ENCODE measurements at regions not wholly inside any gene's neighbourhood (a gene's known extent, or its start where the extent isn't known, plus 50 kb on each side); places are given as distances from the start of the nearest gene placed in this dataset.
A peak's percentile ranks its signal among the peaks of the same experiment; 100 is the strongest.

DNA sequence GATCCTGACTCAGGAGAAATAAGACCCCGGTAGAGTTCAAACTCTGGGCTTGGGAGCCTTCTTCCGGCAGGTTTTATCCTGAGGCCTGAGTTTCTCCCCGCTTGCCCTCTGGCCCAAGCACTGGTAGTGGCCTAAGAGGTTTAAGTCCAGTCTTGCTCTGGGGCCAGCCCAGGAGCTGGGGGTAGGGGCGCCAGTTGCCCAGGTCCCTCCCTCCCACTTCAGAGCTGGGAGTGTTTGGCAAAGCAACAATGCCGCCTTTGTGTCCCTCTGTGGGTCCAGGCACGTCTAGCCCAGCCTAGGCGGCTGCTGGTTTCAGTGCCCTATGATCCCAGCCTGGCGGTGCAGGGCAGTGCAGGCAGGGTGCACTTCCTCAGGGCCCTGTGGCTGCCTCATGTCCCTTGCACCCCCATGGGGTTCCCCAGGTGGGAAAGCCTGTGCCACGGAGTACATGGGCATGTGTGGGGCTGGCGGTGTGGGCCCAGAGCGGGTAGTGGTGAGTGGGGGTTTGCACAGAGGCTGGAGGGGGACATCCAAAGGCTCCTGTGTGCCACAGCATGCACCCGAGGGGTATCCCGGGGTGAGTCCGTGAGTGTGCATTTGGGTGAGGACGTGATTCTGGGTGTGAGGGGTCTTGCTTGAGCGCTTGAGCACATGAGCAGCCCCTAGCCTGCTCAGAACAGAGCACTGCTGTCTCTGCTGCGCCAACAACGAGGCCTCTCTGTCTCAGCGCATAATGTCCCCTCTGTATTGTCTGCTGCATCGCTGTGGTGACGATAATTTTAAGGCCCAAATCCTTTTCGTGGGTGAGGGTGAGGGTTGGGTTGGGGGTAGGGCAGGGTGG lies 61.7 kb upstream of the PSD2 start:
- no peak for DNase-seq

DNA sequence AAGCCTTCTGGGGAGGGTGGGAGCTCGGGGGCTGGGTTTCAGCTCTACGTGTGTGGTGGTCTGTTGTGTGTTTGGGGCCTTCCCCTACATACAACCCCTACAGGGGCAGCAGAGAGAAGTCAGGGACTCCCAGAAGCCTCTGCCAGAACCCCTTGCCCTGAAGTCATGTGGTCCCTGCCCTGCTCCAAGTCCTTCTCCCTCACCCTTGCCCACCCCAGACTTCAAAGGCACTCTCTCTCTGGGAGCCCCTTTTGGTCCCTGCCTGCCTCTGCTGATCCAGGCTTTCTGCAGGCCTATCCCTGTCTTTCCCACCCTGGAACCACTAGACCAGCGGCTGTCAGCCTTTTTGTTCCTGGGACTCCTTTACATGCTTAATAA lies 61.1 kb upstream of the PSD2 start:
- DNase-seq, result no peak

DNA sequence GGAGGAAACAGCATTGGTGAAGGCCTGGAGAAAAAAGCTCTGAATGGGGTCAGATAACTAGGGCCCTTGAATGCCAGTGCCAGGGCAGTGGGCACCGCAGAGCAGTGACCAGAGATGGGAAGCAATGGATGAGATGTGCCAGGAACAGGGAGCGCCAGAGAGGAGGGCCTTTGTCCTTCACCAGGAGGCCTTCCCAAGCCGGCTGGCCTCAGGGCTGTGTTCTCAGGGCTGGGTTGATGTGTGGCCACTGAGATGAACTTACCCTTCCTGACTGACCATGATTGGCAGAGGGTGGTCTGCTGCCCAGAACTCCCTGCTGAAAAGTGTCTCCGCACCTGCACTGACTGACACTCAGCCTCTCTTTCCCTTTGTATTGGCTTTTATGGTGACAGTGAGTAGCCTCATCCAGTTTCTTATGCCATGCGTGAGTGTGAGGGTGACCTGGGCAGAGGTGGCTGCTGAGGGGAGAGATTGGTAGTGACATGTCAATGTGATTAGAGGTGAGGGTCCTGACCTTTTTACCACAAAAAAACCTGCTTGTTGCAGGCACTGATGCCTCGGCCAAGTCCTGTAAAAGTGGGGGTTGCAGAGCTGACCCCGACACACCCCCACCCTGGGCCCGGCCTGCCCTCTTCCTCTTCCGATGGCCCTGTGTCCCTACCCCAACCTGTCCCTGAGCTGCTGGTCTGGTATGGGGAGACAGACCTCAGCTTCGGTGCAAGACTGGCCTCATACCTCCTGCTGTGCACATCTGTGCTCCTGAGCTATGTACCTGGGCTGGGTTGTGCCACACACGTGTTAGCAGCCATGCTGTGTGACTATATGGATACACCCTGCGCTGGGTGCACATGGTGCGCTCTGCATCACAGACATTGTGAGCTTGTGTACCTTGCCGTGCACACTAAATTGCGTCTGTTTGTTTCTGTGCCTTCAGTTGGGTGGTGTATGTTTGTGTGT lies 57.1 kb upstream of the PSD2 start:
- no peak for DNase-seq

DNA sequence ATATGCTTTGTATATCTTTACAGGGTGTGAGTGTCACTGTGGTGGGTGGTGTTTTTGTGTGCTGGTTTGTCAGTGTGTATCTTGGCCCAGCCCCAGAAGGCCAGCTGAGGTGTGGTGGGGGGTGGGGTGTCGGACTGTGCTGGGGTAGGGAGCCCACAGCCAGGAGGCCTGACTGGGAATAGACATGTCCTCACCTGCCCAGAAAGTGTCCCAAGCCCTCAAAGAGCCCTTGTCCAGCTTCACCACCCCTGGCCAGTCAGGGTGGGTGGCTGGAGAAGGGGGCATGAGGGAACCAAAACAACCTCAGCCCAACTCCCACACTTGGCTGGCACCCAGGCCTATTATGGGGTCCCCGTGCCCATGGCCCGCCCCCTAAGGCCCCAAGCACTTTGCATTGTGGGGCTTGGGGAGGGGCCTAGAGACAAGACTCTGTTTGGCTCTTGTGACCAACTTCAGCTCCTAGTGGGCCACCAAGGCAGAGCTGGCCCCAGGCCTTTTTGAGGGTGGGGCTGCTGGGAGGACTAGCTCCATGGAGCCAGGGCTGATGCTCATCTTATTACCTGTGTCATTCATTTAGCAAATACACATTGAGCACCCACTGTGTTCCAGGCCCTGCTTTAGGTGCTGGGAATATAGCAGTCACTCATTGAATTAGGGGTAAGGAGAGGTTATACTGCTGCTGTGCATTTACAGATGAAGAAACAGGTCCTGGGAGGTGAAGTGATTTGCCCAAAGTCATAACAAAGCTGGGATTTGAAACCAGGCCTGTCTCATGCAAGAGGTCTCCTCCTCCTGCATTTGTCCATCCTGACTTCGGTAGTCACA lies 56.2 kb upstream of the PSD2 start:
- DNase-seq, result no peak

DNA sequence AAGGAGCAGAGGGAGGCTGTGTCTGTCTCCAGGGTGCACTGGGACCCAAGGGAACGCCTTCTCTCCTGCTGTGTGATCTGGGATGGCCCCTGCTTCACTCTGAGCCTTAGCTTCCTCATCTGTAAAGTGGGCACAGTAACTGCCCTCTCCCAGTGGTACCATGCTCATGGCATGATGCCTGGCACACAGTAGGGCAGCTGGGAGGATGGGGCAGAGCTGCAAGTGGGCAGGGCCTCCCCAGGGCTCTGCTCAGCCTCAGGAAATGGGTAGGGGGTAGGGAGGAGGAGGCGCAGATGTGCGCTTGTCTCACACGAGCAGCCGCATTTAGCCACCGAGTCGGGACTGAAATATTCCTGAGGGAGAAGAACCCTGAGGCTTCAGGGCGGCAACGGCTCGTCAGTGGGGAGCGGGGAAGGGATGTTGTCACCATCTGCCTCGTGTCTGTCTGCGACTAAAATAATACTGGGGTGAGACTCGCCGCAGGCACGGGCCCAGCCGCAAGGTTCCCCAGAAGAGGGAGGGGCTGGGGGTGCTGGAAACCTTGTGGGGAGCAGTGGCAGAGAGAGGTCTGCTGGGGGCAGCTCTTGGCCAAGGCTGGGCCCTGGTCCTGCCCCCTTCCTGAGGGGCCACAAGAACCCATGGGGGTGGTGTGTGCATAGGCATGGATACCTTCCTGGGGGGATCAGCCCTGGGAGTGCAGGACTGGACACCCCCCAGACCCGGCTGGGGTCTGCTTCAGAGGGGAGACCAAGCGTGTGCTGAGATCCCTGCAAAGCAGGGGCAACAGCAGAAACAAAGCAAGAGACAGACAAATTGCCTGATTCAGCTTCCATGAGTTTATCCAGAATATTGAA lies 55.2 kb upstream of the PSD2 start:
- DNase-seq, result no peak

- no peak for DNase-seq
Observed at GRCh38 chr5:139740992-139741672, 54.5 kb upstream of the PSD2 start.

- DNase-seq, result no peak
Observed at GRCh38 chr5:139741823-139742172, 53.8 kb upstream of the PSD2 start.

GRCh38 chr5:139742173-139742903 lies 53.3 kb upstream of the PSD2 start:
- no peak for DNase-seq

DNA sequence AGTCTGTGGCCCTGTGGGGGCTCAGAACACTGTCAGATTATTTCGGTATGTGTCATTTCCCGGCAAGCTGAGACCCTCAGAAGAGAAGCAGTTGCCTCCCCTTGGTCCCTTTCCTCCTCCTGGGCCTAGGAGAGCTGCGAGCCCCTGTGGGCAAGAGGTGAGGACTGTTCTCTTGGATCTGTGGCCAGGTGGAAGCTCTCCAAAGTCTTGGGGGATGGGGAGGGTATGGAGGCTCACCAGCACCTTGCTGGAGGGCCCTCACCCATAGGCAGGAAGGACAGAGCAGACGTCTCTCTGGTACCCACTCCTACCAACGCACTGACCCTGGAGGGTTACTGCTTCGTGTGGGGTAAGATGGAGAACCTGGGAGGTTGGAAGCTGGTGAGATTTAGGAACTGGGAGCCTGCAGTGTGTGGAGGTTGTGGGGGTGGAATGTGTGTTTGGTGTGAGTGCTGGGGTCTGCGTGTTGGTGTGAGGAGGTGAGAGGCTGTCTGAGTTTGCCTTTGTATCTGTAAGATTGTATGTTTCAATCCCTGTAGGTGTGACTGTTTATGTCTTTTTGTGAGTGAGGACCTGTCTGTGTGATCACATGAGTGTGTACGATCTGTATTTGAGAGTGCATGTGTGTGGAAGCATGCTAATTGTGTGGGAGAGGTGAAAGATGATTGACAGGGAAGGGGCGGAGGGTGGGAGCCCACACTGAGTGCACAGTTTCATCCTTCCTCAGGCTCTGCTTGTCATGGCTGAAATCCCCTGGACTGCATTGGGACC lies 52.4 kb upstream of the PSD2 start:
- no peak for DNase-seq

GRCh38 chr5:139743804-139744203 lies 51.8 kb upstream of the PSD2 start:
- no peak for DNase-seq

DNA sequence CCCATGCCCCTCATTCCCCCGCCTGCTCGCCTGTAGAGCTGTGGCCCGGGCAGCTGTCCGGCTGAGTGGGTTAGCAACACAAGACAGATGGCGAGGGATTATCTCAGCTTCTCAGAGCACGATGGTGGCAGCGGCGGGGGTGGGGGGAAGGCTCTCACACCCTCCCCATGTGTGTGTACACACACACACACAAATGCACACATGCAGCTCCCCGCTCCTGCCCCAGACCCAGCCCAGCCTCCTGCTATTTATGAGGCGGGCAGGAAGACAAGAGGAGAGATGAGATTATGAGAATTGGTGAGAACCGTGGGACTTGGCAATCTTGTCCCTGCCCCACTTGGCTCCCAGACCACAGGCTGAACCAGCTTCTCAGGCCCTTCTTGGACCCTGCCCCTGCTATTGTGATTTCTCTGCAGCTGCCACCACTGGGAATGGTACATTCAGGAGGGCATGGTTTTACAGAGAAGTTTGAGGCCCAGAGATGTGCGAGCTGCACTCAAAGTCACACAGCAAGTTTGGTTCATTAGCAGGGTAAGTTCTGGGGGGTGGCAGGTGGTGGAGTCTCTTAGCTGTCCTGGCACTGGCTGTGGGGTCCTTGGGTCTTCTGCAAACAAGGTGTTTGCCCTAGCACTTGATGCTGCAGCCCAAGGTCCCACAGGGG lies 51.0 kb upstream of the PSD2 start:
- DNase-seq, result no peak

DNA sequence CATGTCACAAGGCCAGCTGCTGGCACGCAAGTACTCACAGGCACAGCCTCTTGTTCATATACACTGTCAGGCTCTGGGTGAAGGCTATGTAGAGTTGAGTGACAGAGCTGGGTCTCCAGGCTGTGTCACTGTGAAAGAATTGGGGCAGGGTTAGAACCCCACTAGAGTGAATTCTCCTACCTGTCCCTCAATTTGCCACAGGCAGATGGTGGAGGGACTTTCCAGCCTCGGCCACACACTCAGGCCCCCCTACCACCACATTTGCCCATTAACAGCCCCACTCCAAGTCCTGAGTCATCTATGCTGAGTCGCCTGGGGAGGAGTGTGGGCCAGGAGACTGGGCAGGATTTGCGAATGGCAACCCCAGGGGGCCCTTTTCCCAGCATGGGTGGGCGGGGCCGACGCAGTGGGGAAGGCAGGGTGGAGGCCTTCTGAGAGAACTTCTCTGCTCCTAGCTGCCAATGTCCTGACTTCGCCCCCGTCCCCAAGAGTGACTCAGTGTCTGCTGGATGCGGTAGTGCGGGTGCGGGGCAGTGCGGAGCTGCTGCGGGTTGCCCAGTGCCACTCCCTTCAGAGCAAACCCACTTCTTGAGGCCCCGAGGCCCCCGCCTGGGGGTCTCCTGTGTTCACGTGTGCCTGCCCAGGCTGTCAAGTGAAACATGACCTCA lies 50.3 kb upstream of the PSD2 start:
- peak; percentile 32 for DNase-seq

GRCh38 chr5:139745800-139746690 lies 49.6 kb upstream of the PSD2 start:
- DNase-seq, result peak; percentile 47
